ENCODE measurements at regions not wholly inside any gene's neighbourhood (a gene's known extent, or its start where the extent isn't known, plus 50 kb on each side); places are given as distances from the start of the nearest gene placed in this dataset.
A peak's percentile ranks its signal among the peaks of the same experiment; 100 is the strongest.

GRCh38 chr3:59386165-59386564 is 336.3 kb upstream of the CFAP20DC start (continued):
- TF ChIP-seq ZBED1 (IDR thresholded peaks at IDR 0.05; ENCODE audit: borderline replicate concordance), result peak; percentile 82
- TF ChIP-seq CBX5 (IDR thresholded peaks at IDR 0.05; ENCODE audit: low read depth), result peak; percentile 60; the same call in 1 of the 2 replicates
- no peak for TF ChIP-seq ATF3 (IDR thresholded peaks at IDR 0.05; ENCODE audit: borderline replicate concordance, extremely low read depth, low read depth, low read length)
- TF ChIP-seq SIX5 (IDR thresholded peaks at IDR 0.05; ENCODE audit: low read depth, low read length, severe bottlenecking), result no peak
- no peak for TF ChIP-seq CTCF (IDR thresholded peaks at IDR 0.05 in 2 of 3, conservative IDR thresholded peaks at IDR 0.05 in 1 of 3; ENCODE audit: control insufficient read depth in 2 of 3, extremely low read depth in 1 of 3, insufficient read depth in 1 of 3, low read depth in 3 of 3, low read length in 3 of 3)
- TF ChIP-seq JUNB (IDR thresholded peaks at IDR 0.05), result peak; percentile 100
- peak; percentile 81; the same call in 1 of the 2 replicates for TF ChIP-seq GATAD2B (conservative IDR thresholded peaks at IDR 0.05; ENCODE audit: low read depth)
- 0 out of 2 replicates have a peak, but pooled peaks have one; percentile 6 for TF ChIP-seq RAD21 (IDR thresholded peaks at IDR 0.05; ENCODE audit: insufficient read depth, low read depth, low read length)
- TF ChIP-seq ZNF217 (IDR thresholded peaks at IDR 0.05), result peak; percentile 96
- TF ChIP-seq BCL11A (IDR thresholded peaks at IDR 0.05; ENCODE audit: low read depth, low read length), result peak; percentile 99
- peak; percentile 99 for TF ChIP-seq NFIC (IDR thresholded peaks at IDR 0.05; ENCODE audit: low read depth, low read length)
- TF ChIP-seq SP1 (IDR thresholded peaks at IDR 0.05; ENCODE audit: low read depth, low read length), result peak; percentile 58
- no peak for TF ChIP-seq SIN3A (IDR thresholded peaks at IDR 0.05; ENCODE audit: low read depth, low read length)
- TF ChIP-seq ASH2L (IDR thresholded peaks at IDR 0.05; ENCODE audit: borderline replicate concordance, low read depth), result no peak
- no peak for TF ChIP-seq NFYB (IDR thresholded peaks at IDR 0.05; ENCODE audit: insufficient read depth, low read depth, low read length)
- peak; percentile 98 for TF ChIP-seq ATF2 (IDR thresholded peaks at IDR 0.05; ENCODE audit: low read length)
- TF ChIP-seq RCOR1 (conservative IDR thresholded peaks at IDR 0.05; ENCODE audit: low read depth, low read length), result peak; percentile 94
- no peak for TF ChIP-seq PBX3 (IDR thresholded peaks at IDR 0.05; ENCODE audit: insufficient replicate concordance, low read depth, low read length)
- TF ChIP-seq ZBTB40 (IDR thresholded peaks at IDR 0.05; ENCODE audit: borderline replicate concordance), result peak; percentile 10; the same call in 1 of the 2 replicates
- TF ChIP-seq EGR1 (IDR thresholded peaks at IDR 0.05; ENCODE audit: borderline replicate concordance in 1 of 2, low read depth in 2 of 2, low read length in 2 of 2), result no peak
- TF ChIP-seq SMC3 (IDR thresholded peaks at IDR 0.05; ENCODE audit: borderline replicate concordance, low read length), result peak; percentile 10; the same call in 1 of the 2 replicates
- TF ChIP-seq TCF7 (IDR thresholded peaks at IDR 0.05; ENCODE audit: borderline replicate concordance), result peak; percentile 46; the same call in 1 of the 2 replicates
- no peak for TF ChIP-seq KLF5 (IDR thresholded peaks at IDR 0.05; ENCODE audit: partially characterized antibody)
